ENCODE measurements at regions not wholly inside any gene's neighbourhood (a gene's known extent, or its start where the extent isn't known, plus 50 kb on each side); places are given as distances from the start of the nearest gene placed in this dataset.

- Histone ChIP-seq H3K4me1 (no peaks in the 10 kb centered on the region), H3K27ac (no peak overlapping the region), H3K36me3 (no peaks in the 10 kb centered on the region), H3K4me3 (no peak overlapping the region), H3K27me3 (no peaks in the 10 kb centered on the region), H3K9me3 (no peaks in the 10 kb centered on the region)
- WGBS, 2 donors (ENCODE audit: low coverage in 1 of 2): 88 to 98% methylated on average over 5 to 11 of the region's 32 CpGs
- TF ChIP-seq, protein P1, sequence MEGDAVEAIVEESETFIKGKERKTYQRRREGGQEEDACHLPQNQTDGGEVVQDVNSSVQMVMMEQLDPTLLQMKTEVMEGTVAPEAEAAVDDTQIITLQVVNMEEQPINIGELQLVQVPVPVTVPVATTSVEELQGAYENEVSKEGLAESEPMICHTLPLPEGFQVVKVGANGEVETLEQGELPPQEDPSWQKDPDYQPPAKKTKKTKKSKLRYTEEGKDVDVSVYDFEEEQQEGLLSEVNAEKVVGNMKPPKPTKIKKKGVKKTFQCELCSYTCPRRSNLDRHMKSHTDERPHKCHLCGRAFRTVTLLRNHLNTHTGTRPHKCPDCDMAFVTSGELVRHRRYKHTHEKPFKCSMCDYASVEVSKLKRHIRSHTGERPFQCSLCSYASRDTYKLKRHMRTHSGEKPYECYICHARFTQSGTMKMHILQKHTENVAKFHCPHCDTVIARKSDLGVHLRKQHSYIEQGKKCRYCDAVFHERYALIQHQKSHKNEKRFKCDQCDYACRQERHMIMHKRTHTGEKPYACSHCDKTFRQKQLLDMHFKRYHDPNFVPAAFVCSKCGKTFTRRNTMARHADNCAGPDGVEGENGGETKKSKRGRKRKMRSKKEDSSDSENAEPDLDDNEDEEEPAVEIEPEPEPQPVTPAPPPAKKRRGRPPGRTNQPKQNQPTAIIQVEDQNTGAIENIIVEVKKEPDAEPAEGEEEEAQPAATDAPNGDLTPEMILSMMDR (IDR thresholded peaks at IDR 0.05): no peak
- TF ChIP-seq EP300 (IDR thresholded peaks at IDR 0.05) (no peak), POLR2AphosphoS5 (IDR thresholded peaks at IDR 0.05) (no peak), POLR2A (IDR thresholded peaks at IDR 0.05) (no peak)
- ATAC-seq: no peak
Measured at GRCh38 chr9:79862921-79863890, 291.4 kb downstream of the TLE4 start.

DNA sequence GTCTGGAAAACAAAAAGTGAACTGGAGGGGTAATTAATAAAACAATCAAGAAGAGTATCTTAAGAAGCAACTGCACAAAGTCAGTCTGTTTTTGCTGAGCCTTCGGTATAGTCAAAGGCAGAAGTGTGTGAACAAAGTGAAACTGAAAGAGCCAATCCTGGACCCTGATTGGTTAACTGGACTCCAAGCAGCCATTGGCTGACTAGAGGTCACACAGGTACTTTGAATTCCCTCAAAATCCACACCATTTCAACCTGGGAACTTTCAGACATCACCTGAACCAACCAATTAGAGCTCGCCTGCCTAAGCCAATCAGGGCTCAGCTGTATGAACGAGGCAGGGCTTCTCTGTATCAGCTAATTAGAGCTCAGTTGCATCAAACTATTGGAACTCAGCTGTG is 286.7 kb downstream of the TLE4 start:
- no peak overlapping the region for H3K4me3 ChIP-seq
- no peaks in the 10 kb centered on the region for H3K36me3 ChIP-seq
- no peak for ATAC-seq
- no peaks in the 10 kb centered on the region for H3K9me3 ChIP-seq
- TF ChIP-seq POLR2AphosphoS5 (IDR thresholded peaks at IDR 0.05): no peak
- TF ChIP-seq POLR2A (IDR thresholded peaks at IDR 0.05): no peak
- TF ChIP-seq EP300 (IDR thresholded peaks at IDR 0.05): no peak
- TF ChIP-seq, protein P1 (IDR thresholded peaks at IDR 0.05): no peak
- no peaks in the 10 kb centered on the region for H3K4me1 ChIP-seq
- no peak overlapping the region for H3K27ac ChIP-seq
- no peaks in the 10 kb centered on the region for H3K27me3 ChIP-seq
- 84 to 86% methylated on average over 3 of the region's 3 CpGs for WGBS, 2 donors (ENCODE audit: low coverage in 1 of 2)

DNA sequence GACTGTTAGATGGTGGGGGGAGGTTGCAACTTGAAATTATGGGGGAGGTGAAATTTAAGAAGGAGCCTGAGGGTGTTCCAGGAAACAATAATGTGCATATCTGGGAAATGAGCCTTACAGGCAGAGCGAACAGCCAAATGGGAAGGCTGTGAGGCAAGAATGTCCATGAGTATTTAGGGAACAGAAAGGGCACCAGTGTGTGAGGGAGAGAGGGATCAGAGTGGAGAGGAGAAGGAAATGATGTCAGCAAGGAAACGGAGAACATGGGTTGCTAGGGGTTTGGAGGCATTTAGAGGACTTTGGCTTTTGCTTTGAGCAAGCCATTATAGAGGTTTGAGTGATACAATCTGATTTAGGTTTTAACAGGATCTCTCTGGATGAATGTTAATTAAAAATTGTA is 285.4 kb downstream of the TLE4 start:
- Histone ChIP-seq H3K36me3 (no peaks in the 10 kb centered on the region), H3K27ac (no peak overlapping the region), H3K4me3 (no peak overlapping the region), H3K27me3 (no peaks in the 10 kb centered on the region), H3K9me3 (no peaks in the 10 kb centered on the region), H3K4me1 (no peaks in the 10 kb centered on the region)
- 86 to 100% methylated on average over 2 of the region's 2 CpGs for WGBS, 2 donors (ENCODE audit: low coverage in 1 of 2)
- no peak for TF ChIP-seq EP300 (IDR thresholded peaks at IDR 0.05)
- TF ChIP-seq POLR2AphosphoS5 (IDR thresholded peaks at IDR 0.05): no peak
- TF ChIP-seq, protein P1 (IDR thresholded peaks at IDR 0.05): no peak
- no peak for TF ChIP-seq POLR2A (IDR thresholded peaks at IDR 0.05)
- no peak for ATAC-seq

- Histone ChIP-seq H3K27me3 (no peaks in the 10 kb centered on the region), H3K9me3 (peaks cover 0 to 27% (median 0%) of the 10 kb centered on the region in 3 donors), H3K36me3 (no peaks in the 10 kb centered on the region), H3K4me3 (no peak overlapping the region), H3K27ac (no peak overlapping the region), H3K4me1 (no peaks in the 10 kb centered on the region)
- TF ChIP-seq EP300 (IDR thresholded peaks at IDR 0.05): no peak
- no peak for TF ChIP-seq POLR2A (IDR thresholded peaks at IDR 0.05)
- TF ChIP-seq POLR2AphosphoS5 (IDR thresholded peaks at IDR 0.05): no peak
- TF ChIP-seq, protein P1 (IDR thresholded peaks at IDR 0.05): no peak
- ATAC-seq: no peak
Measured at GRCh38 chr9:79847074-79847473, 275.3 kb downstream of the TLE4 start.
